ENCODE measurements at regions not wholly inside any gene's neighbourhood (a gene's known extent, or its start where the extent isn't known, plus 50 kb on each side); places are given as distances from the start of the nearest gene placed in this dataset.

GRCh38 chr5:173765029-173765644 lies 123.0 kb upstream of the CPEB4 start:
- Histone ChIP-seq H3K27me3 (peaks cover 0 to 5% of the 10 kb centered on the region in 2 donors), H3K27ac (no peak overlapping the region), H3K4me3 (no peak overlapping the region), H3K36me3 (no peaks in the 10 kb centered on the region), H3K4me1 (peaks cover 0 to 10% (median 2%) of the 10 kb centered on the region in 4 donors), H3K9me3 (no peaks in the 10 kb centered on the region)
- TF ChIP-seq CTCF (IDR thresholded peaks at IDR 0.05), result no peak
- intact Hi-C loops (cut with DNase I; ENCODE audit: low total_unique reads), result no loop called here
- no peak for DNase-seq

- no peak overlapping the region for H3K4me3 ChIP-seq
- H3K4me1 ChIP-seq, result peaks cover 0 to 10% (median 2%) of the 10 kb centered on the region in 4 donors
- no peak overlapping the region for H3K27ac ChIP-seq
- DNase-seq, result no peak
- intact Hi-C loops (cut with DNase I; ENCODE audit: low total_unique reads), result no loop called here
- no peaks in the 10 kb centered on the region for H3K36me3 ChIP-seq
- H3K9me3 ChIP-seq, result no peaks in the 10 kb centered on the region
- TF ChIP-seq CTCF (IDR thresholded peaks at IDR 0.05), result no peak
- H3K27me3 ChIP-seq, result peaks cover 0 to 5% of the 10 kb centered on the region in 2 donors
These were observed 122.5 kb upstream of the CPEB4 start for GRCh38 chr5:173765661-173766060.

- DNase-seq, result no peak
- Histone ChIP-seq H3K27ac (no peak overlapping the region), H3K4me1 (peaks cover 0 to 10% (median 2%) of the 10 kb centered on the region in 4 donors), H3K36me3 (no peaks in the 10 kb centered on the region), H3K9me3 (no peaks in the 10 kb centered on the region), H3K27me3 (peaks cover 0 to 16% of the 10 kb centered on the region in 2 donors), H3K4me3 (no peak overlapping the region)
- intact Hi-C loops (cut with DNase I; ENCODE audit: low total_unique reads), result no loop called here
- no peak for TF ChIP-seq CTCF (IDR thresholded peaks at IDR 0.05)
These were observed 120.4 kb upstream of the CPEB4 start for GRCh38 chr5:173767574-173768266.

- TF ChIP-seq CTCF (IDR thresholded peaks at IDR 0.05), result no peak
- Histone ChIP-seq H3K4me1 (peaks cover 0 to 10% (median 2%) of the 10 kb centered on the region in 4 donors), H3K9me3 (no peaks in the 10 kb centered on the region), H3K27me3 (peaks cover 0 to 16% of the 10 kb centered on the region in 2 donors), H3K27ac (no peak overlapping the region), H3K36me3 (no peaks in the 10 kb centered on the region), H3K4me3 (no peak overlapping the region)
- DNase-seq, result no peak
- intact Hi-C loops (cut with DNase I; ENCODE audit: low total_unique reads), result no loop called here
These were observed 119.8 kb upstream of the CPEB4 start for GRCh38 chr5:173768267-173768806.

- TF ChIP-seq CTCF (IDR thresholded peaks at IDR 0.05), result no peak
- DNase-seq, result no peak
- intact Hi-C loops (cut with DNase I; ENCODE audit: low total_unique reads), result no loop called here
- H3K27ac ChIP-seq, result no peak overlapping the region
- no peak overlapping the region for H3K4me3 ChIP-seq
- no peaks in the 10 kb centered on the region for H3K36me3 ChIP-seq
- H3K27me3 ChIP-seq, result peaks cover 0 to 16% of the 10 kb centered on the region in 2 donors
- no peaks in the 10 kb centered on the region for H3K9me3 ChIP-seq
- H3K4me1 ChIP-seq, result peaks cover 0 to 10% (median 2%) of the 10 kb centered on the region in 4 donors
These were observed 119.3 kb upstream of the CPEB4 start for GRCh38 chr5:173768891-173769290.

All from tibial artery (tissue), 4 donors.